ENCODE measurements at regions not wholly inside any gene's neighbourhood (a gene's known extent, or its start where the extent isn't known, plus 50 kb on each side); places are given as distances from the start of the nearest gene placed in this dataset.
A peak's percentile ranks its signal among the peaks of the same experiment; 100 is the strongest.
"Not testable (repeated sequence)": the region's sequence is repeated elsewhere in the genome, so short reads cannot be mapped to it uniquely, and the experiment has no call there.

DNA sequence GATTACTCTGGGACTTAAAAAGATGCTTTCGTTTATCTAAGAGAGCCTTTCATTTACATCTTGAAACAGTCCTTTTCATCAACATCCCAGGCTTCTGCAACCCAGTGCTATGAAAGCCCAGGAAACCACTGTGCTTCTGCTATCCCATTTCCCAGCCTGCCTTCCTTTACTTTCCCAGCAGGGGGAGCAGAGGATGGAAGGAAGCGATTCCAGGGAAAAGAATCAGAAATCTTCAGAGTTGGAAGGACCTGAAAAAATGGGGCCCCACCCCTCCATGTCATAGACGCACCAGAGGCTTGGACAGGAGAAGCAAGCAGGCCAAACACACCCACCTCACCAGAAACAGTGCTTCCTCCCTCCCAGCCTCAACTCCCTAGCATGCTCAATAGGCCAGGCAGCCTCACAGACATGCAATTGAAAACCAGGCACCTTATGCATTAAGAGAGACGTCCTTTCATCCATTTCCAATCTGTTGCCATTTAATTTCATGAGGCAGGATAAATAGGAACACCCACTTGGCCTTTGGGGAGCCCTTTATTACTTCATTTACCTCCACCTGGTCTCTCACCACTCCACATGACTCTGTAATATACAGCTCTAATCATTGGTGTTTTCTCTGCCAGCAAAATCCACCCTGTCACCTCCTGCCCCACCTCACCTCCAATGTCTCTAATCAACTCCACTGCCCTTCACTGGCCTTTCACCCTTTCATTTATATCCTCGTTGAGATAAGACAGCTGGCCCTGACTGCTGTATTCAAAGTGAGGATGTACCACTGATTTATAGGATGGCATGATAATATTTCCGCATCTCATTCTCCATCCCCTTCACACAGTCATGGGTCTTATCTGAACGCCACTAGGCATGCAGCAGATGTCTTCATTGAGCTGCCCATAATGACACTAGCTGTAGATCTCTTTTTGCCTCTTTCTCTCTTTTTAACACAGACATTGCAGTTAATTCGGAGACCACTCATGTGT, 583.9 kb downstream of the NTRK3 start:
- no peak for DNase-seq (ENCODE audit: low spot score)

DNA sequence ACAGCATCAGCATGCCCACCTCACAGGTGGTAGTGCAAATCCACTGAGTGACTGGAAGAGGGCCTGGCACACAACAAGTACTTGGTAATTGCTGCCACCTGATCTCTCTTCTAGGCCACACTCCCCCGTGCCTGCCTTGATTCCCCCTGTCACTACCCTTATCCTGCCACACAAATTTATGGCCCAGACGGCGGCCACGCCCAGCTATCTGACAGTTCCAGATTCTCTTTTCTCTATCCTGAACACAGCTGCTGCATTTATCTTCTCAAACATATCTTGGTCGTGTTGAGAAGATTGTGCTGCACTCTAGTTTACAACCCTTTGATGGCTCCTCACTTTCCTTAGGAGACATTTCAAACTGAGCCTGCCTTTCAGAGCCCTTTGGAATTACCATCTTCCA, 585.2 kb downstream of the NTRK3 start:
- no peak for DNase-seq (ENCODE audit: low spot score)

DNA sequence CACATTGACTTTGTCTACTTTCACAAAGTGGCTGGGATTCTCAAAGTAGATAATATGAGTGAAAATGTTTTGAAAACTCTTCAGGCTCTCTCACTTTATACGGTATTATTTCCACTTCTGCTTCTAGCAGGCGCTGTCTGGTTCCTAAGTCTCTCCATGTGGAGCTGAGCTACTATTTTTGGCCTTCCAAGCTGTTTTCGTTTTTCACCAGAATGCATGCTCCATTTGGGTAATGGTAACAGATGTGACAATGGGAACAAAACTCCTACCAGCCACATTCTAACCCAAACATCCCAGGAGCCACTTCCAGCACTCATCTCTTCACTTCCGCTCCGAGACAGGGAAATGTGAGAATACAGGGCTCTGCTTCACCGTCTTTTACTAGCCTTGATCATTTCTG, 586.7 kb downstream of the NTRK3 start:
- no peak for DNase-seq (ENCODE audit: low spot score)

DNA sequence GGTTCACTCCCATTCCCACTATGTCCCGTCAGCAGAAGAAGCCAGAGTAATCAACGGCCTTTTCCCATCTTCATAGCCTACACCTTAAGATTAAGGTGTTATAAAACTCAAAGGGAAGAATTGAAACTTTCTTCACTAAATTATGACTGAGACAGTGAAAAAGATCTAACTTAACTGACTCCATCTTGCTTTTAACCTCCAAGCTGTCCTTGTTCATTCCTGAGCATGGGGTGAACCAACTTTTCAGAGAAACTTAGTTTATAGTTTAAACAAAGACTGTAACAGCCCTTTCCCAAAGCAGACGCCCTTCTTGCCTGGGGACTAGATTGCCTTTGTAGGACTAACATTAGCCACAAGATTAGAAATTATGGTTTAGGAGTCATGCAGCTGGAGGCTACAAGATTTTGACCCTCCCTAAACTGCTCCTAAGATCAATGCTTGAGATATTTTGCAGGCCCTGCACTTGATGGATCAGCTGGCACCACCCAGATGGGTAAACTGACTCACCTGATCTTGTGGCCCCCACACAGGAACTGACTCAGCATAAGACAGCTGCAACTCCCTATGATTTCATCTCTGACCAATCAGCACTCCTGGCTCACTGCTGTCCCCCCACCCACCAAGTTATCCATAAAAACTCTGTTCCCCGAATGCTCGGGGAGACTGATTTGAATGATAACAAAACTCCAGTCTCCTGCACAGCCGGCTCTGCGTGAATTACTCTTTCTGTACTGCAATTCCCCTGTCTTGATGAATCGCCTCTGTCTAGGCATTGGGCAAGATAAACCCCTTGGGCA, 587.6 kb downstream of the NTRK3 start:
- not testable (repeated sequence) for DNase-seq (ENCODE audit: low spot score)

DNA sequence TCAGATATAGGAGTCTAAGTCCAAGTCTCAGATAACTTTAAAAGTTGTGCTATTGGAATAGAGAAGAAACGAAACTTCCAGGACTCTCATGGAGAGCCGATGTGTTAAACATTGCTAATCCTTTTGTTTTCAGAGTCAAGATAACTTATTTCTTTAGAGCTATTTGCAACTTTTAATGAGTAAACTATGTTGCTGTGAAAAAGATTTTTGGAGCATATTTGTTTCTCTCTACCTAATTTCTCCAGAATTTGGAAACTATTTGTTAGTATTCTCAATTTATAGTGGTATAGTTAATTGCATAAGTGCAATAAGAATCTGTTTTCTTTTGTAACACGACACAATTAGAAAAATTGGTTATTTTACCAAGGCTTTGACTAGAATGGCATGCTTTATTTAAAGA, 588.9 kb downstream of the NTRK3 start:
- no peak for DNase-seq (ENCODE audit: low spot score)

DNA sequence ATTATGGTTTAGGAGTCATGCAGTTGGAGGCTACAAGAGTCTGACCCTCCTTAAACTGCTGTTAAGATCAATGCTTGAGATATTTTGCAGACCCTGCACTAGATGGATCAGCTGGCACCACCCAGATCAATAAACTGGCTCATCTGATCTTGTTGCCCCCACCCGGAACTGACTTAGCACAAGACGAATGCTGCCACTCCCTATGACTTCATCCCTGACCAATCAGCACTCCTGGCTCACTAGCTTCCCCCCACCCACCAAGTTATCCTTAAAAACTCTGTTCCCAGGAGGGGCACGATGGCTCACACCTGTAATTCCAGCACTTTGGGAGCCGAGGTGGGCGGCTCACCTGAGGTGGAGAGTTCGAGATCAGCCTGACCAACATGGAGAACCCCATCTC, 594.0 kb downstream of the NTRK3 start:
- DNase-seq (ENCODE audit: low spot score) = no peak

DNA sequence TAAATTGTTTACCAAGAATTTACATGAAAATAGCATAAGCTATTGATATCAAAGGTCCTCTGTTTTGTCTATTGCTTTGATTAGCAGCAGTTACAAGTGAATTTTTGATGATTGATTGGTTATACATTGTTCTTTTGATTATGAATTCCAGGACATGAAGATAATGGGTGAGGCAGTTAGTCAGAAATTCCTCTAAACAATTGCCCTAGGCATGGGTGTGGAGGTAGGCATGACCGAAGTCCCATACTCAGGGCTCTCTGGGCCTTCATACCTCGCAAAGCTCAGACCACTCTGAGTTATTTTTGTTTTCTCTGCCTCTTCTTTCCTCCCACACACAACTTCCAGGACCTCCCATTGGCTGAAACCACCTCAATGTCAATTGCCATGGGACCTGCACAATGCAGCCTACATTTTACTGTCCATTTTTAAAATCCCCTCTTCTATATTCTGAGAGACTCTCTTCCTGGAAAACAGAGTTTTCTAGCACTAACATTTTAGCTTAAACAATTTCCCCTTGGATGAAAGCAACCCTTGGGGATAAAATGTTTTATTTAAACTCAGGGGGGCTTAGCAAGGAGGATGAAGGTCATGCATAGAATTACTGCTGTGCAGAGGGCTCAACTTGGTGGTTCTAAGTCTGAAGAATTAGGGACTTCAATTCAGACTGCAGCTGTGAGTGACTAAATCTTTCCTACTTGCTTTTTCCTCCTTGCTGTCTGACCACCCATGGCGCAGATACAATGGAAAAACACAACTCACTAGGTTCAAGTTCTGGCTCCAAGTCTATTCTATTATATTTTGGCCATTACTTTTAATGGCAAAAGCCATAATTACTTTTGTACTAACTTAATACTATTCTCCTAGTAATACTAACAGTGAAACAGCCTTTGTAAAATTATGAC, 594.8 kb downstream of the NTRK3 start:
- DNase-seq (ENCODE audit: low spot score) = no peak

DNA sequence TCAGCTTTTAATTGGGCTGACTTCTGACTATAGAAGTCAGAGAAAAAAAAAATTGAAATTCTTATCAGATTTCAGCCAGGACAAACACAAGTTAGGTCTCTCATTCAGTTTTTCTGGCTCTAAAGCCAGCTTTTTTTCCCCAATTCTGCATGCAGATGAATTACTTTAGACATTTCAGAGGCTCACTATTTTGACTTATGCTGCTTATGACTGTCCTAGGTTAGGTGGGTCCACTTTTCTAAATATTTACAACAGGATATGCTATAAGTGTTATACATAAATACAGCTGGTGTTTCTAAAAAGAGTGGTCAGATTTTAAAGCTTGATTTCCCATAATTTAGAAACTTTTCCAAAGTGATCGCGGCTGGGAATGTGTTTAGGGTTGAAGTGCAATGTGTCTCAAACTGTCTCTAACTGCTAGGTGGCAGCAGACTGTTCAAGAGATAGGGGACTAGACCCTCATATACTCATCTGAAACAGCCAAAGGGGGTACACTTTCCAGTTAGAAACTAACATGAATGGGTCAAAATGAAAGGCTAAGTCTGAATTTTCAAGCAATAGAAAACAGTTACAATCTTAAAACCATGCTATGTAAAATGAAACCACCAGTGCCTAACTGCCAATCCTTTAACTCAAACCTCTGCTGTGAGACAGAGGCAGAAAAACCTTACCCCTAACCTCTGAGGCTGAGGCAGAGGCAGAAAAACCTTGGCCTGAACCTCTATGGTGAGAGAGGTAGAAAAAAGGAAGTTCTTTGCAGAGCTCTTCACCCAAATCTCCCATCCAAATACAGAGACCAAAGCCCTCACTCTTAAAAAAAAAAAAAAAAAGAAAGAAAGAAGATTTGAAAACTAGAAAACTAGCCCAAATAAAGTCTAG, 596.0 kb downstream of the NTRK3 start:
- no peak for DNase-seq (ENCODE audit: low spot score)

DNA sequence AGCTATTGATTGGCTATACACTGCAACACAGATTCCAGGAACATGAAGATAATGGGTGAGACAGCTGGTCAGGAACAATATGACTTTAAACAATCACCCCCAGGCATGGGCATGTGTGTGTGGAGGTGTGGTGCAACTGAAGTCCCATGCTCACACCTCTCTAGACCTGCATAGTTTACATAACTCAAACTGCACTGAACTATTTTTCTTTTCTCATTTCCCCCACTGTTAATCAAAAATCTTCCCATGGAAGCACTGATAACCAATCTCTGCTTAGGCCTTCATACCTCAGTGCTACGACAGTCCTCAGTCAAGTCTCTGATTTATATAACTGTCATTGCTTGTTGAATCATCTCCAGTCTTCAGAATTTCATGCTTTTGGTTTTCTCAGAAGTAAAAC, 600.2 kb downstream of the NTRK3 start:
- no peak for DNase-seq (ENCODE audit: low spot score)

DNA sequence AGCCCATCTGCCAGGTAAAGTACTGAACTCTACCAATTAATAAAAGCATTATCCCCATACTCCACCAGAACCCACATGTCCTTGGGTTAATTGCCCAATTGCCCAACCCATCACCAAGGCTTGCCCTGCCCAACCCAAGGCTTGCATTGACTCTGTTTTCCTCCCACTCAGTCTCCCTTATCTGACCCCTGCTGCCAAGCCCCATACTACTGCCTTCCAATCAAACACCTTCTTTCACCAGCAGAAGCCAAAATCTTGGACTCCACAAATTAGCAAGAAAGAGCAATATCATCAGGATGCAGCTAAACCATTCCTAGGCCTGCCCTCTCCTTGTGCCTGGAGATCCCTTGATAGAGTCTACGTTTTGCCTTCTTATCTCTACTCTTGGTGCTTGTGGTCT, 602.9 kb downstream of the NTRK3 start:
- DNase-seq (ENCODE audit: low spot score) = no peak

DNA sequence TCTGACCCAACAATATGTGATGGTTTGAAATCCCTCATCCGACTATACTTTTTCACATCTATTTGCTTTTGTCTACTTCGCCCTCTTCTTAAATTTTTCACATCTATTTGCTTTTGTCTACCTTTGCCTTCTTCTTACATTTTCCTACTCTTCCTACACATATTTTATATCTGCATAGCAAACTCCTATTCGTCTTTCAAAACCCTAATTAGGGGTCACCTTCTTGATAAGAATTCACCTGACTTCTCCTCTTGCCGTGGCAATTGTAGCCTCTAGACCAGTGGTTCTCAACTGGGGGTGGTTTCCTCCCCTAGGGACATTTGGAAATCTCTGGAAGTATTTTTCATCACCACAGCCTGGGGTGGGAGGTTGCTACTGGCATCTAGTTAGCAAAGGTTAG, 607.4 kb downstream of the NTRK3 start:
- DNase-seq (ENCODE audit: low spot score) = no peak

DNA sequence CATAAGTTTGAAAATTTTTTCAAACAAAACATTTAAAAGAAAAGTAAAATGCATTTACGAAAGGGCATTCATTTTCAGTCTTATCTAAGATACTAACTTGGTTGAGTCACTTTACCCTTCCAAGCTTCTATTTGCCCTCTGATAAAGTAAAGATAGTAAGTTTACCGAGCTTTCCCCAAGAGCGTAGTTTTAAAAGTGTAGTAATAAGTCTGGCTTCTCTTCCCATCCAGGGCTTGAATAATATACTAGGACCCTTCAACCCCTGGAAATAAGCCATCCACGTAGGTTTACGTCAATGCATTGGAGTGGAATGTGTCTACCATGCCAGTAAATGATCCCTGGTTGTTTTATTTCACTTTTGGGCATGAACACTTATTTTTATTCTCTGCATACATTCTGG, 608.3 kb downstream of the NTRK3 start:
- DNase-seq (ENCODE audit: low spot score) = no peak

DNA sequence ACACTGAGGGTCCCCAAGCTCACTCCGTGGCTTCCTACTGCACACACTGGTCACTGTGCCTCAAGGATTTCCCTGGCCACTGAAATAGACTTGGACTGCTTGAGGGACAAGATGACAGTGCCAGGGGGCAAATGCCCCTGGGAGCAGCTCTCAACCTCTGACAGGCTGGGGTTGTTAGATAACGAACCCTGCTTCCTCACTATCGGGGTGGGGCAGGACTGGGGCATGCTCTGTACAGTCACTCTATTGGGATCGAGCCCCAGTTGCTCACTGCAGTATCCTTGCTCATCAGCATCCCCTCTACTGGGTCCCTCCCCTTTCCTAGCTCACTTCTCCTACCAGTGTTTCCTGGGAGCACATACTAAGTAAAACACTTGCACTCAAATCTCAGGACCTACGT, 610.8 kb downstream of the NTRK3 start:
- no peak for DNase-seq (ENCODE audit: low spot score)

DNA sequence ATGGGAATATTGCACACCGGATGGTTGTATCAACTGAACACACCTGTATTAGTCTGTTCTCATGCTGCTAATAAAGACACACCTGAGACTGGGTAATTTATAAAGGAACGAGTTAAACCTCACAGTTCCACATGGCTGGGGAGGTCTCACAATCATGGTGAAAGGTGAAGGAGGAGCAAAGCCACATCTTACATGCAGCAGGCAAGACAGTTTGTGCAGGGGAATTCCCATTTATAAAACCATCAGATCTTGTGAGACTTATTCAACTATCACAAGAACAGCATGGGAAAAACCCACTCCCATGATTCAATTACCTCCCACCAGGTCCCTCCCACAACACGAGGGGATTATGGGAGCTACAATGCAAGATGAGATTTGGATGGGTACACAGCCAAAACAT, 613.5 kb downstream of the NTRK3 start:
- peak; percentile 11 for DNase-seq (ENCODE audit: low spot score)

DNA sequence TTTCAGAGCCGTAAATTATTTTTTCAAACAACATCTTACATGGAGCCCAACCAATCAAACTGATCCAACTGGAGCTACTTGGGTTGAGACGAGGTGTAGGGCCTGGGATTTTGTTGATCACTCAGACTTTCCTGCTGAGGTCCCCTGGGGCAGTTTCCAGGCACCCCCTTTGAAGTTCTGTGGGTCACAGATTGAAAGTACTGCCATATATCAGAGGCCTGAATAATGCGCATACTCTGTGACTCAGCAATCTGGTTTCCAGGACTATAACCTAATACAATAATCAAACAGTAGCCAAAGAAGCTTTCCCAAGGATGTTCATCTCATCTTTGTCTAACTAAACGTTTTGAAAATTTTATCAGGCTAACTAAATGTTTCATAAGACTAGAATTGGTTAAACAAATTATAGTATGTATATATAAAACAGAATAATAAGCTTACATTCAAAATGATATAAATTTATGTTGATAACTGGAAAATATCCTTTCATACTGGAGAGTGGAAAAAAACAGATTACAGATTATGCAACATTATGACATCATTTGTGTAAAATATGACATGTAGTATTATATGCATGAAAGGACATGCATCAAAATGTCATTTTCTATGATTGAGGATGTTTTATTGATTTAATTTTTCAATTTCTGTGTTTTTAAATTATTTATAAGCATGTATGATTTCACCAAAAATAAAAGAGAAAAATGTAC, 617.1 kb downstream of the NTRK3 start:
- no peak for DNase-seq (ENCODE audit: low spot score)

DNA sequence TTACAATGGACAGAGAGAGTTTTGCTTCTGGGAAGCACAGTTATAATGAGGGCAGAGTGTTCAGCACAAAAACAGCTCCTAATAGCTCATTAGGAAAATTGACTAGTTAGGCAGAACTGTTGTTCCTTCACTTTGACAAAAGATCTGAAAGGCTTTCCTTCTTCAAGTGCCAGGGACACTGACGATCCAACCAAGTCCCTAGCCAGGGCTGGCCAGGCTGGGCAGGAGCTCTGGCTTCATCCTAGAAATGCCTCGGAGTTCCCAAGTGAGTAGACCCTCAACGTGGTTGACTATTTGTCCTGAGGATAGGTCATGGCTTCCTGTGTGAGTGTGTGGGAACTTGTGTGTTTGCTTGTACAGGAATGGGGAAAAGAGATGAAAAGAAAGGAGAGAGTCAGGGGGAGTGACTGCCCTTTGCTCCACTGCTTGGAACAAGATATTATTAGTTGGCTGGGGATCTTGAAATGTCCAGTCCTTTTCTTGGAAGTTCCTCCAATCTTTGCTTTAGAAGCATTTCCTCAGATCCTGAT, 617.9 kb downstream of the NTRK3 start:
- DNase-seq (ENCODE audit: low spot score) = no peak

DNA sequence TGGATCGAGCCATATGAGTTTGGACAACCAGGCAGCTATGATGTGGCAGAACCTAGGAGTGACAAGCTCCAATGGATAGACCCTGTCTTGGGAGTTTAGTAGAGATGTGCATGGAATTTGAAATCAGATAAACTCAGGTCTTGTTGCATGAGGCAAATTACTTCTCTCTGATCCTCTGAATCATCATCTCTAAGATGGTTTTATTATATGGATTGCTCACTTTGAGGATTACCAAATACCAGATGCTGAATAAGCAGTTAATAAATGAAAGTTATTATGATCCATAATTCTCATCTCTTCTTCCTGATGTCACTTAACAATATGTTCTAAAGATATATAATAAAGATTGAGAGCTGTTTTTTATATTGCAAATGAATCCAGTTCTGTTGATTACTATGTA, 622.2 kb downstream of the NTRK3 start:
- DNase-seq (ENCODE audit: low spot score) = no peak

DNA sequence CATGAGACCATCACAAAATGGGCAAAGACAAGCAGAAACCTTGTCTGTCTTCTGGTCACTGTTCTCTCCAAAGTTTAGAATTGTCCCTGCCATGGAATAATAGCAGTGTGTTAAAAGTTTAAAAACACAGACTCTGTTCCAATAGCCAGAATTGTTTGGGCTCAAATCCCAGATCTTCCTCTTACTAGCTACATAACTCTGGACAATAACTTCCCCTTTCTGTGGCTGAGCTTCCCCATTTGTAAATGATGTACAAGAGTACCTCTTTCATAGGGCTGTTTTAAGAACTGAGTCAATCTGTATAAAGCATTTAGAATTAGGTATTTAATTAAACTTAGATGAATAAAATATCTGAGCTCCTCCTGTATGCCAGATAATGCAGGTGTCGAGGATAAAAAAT, 623.0 kb downstream of the NTRK3 start:
- no peak for DNase-seq (ENCODE audit: low spot score)

DNA sequence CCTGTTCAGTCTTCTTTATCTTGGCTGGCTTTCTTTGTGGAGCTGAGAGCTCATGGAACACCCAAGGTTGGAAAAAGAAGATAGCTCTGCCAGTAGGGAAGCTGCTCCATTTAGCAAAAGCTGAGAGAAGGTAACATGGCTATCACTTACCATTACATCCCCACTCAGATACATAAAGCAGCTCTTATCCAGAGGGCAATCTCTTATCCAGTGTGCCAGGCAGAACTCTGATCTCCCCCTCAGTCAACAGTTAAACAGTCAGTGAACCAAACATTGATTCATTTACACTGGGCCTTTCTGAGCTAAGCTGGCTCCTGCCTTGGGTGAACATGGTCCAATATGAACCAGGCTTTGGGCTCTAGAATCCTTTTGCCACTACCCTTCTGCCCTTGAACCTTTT, 624.2 kb downstream of the NTRK3 start:
- no peak for DNase-seq (ENCODE audit: low spot score)

DNA sequence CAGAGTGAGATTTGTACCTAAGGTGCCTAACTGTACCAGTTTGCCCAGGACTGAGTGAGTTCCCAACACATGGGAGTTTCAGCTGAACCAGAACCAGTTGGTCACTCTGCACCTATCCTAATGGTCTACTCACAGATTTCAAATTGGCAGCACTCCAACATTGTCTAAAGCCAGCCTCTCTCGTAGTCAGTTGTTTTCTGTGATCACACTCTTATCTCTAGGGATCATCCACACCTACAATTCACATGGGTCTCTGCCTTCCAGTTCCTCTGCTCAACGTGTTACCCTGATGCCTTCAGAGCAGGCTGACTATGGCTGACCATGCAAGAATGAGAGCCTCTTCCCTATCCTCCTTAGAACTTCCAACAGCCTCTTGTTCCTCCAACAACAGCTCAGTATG, 624.8 kb downstream of the NTRK3 start:
- no peak for DNase-seq (ENCODE audit: low spot score)

Data from CD4-positive, alpha-beta T cell treated with Interleukin-2 at 100 ng/mL for 4 hours (primary cell).